ENCODE measurements at regions not wholly inside any gene's neighbourhood (a gene's known extent, or its start where the extent isn't known, plus 50 kb on each side); places are given as distances from the start of the nearest gene placed in this dataset.
A peak's percentile ranks its signal among the peaks of the same experiment; 100 is the strongest.

DNA sequence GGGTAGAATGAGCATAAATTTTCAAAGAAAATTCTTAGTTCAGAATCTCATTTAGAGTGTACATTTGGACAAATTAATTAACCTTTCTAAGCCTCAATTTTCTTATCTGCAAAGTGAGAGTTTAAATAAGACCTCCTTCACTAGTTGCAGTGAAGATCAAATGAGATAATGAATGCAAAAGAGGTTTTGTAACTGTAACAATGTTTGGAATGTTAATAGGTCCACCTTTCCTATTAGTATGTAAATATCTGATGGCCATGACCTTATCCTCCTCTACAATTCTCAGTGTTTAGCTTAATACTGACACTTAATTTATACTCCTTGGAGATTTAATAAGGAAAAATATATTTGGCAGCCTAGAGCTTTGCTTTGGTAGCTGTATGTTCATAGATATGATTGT, 138.8 kb downstream of the GABRG1 start:
- DNase-seq, result no peak
- no peaks in the 10 kb centered on the region for H3K36me3 ChIP-seq (ENCODE audit: control insufficient read depth, insufficient read depth, low read length)

DNA sequence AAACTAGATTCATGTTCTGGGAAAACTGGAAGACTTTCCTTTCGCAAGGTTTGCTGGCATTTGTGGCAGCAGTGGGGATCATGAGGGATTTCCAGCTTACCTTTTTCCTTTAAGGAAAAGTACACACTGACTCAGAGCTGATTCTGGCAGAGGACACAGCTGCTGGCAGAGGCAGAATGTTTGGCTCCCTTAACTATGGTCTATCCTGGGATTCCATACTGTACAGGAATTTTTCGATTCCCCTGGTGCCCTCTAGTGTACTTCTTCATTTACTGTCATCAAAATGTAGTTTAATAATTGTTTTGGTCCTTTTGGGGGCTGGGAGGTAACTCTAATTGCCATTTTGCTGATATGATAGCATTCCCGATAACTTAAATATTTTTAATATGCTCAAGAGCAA, 152.7 kb downstream of the GABRG1 start:
- DNase-seq, result no peak
- no peaks in the 10 kb centered on the region for H3K9me3 ChIP-seq (ENCODE audit: control insufficient read depth, low read depth, low read length)
- no peak overlapping the region for H3K27ac ChIP-seq (ENCODE audit: low read length)
- no peak overlapping the region for H3K4me3 ChIP-seq (ENCODE audit: low read length)
- WGBS (ENCODE audit: insufficient coverage, low lambda C conversion rate), result 50% methylated on average over 1 of the region's 3 CpGs
- H3K4me1 ChIP-seq (ENCODE audit: control insufficient read depth, insufficient read depth, low read length), result no peaks in the 10 kb centered on the region
- H3K36me3 ChIP-seq (ENCODE audit: control insufficient read depth, insufficient read depth, low read length), result no peaks in the 10 kb centered on the region
- H3K27me3 ChIP-seq (ENCODE audit: control insufficient read depth, insufficient read depth, low read length), result no peaks in the 10 kb centered on the region

More for the DNA sequence above, 138.8 kb downstream of the GABRG1 start:
- H3K27me3 ChIP-seq (ENCODE audit: control insufficient read depth, insufficient read depth, low read length), result no peaks in the 10 kb centered on the region
- H3K9me3 ChIP-seq (ENCODE audit: control insufficient read depth, low read depth, low read length), result no peaks in the 10 kb centered on the region
- no peaks in the 10 kb centered on the region for H3K4me1 ChIP-seq (ENCODE audit: control insufficient read depth, insufficient read depth, low read length)
- H3K27ac ChIP-seq (ENCODE audit: low read length), result no peak overlapping the region
- no peak overlapping the region for H3K4me3 ChIP-seq (ENCODE audit: low read length)

DNA sequence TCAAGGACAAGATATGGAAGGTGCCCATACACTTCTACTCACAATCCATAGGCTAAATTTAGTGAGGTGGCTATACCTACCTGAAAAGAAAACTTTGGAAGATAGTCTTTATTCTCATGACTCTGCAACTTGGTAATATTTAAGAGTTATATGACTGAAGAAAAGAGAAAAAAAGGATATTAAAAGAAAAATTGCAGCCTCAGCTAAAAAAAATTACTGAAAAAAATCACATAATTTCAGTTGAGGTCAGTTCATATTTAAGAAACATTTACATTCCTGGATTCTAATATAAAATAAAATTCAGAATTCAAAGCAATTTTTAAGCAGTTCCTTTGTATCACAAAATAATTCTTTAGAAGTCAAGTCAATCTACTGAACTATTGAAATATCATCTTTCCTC, 166.5 kb downstream of the GABRG1 start:
- H3K9me3 ChIP-seq (ENCODE audit: control insufficient read depth, low read depth, low read length), result no peaks in the 10 kb centered on the region
- no peaks in the 10 kb centered on the region for H3K27me3 ChIP-seq (ENCODE audit: control insufficient read depth, insufficient read depth, low read length)
- H3K36me3 ChIP-seq (ENCODE audit: control insufficient read depth, insufficient read depth, low read length), result no peaks in the 10 kb centered on the region
- no peak overlapping the region for H3K4me3 ChIP-seq (ENCODE audit: low read length)
- no peaks in the 10 kb centered on the region for H3K4me1 ChIP-seq (ENCODE audit: control insufficient read depth, insufficient read depth, low read length)
- H3K27ac ChIP-seq (ENCODE audit: low read length), result no peak overlapping the region
- DNase-seq, result no peak

DNA sequence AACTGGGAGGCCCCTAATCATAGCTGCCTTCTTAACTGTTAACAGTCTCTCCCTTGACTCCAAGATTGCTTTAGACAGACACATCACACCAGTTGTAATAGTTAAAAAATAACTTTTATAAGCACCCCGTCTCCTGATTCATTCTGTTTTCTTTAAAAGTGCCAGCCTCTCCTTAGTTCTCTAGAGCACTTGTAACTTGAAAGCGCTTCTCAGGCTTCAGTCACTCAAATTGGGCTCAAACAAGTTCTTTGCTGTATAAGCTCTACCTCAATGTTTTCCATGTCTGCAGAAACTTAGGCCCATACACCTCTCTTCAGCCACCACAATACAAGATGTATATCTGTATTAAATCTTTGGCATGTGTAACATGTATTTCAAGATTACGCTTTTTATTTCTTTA, 169.6 kb downstream of the GABRG1 start:
- H3K27me3 ChIP-seq (ENCODE audit: control insufficient read depth, insufficient read depth, low read length), result no peaks in the 10 kb centered on the region
- H3K4me3 ChIP-seq (ENCODE audit: low read length), result no peak overlapping the region
- 0% methylated on average over 1 of the region's 3 CpGs for WGBS (ENCODE audit: insufficient coverage, low lambda C conversion rate)
- H3K9me3 ChIP-seq (ENCODE audit: control insufficient read depth, low read depth, low read length), result no peaks in the 10 kb centered on the region
- DNase-seq, result peak in 1 of 2 donors; percentile 39
- H3K27ac ChIP-seq (ENCODE audit: low read length), result no peak overlapping the region
- no peaks in the 10 kb centered on the region for H3K36me3 ChIP-seq (ENCODE audit: control insufficient read depth, insufficient read depth, low read length)
- no peaks in the 10 kb centered on the region for H3K4me1 ChIP-seq (ENCODE audit: control insufficient read depth, insufficient read depth, low read length)

DNA sequence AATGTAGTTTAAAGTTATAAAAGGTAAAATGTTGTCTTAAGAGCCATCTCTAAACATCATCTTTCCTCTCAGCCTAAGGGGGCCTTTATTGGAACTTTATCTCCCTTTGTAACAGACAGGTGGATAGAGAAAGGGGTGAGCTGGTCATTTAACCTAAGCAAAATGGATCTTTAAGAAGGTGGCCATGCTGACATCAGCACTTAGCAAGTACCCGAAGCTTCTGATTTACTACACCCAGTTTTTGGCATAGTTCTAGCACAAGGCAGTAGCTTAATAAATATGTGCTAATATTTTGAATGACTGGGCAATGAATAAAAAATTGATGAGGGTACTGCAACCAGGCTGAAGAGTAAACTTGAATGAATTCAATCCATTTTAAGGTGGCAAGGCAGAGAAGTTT, 172.7 kb downstream of the GABRG1 start:
- Histone ChIP-seq H3K36me3 (ENCODE audit: control insufficient read depth, insufficient read depth, low read length) (no peaks in the 10 kb centered on the region), H3K27ac (ENCODE audit: low read length) (no peak overlapping the region), H3K27me3 (ENCODE audit: control insufficient read depth, insufficient read depth, low read length) (no peaks in the 10 kb centered on the region), H3K4me1 (ENCODE audit: control insufficient read depth, insufficient read depth, low read length) (peaks cover 3% of the 10 kb centered on the region), H3K4me3 (ENCODE audit: low read length) (no peak overlapping the region), H3K9me3 (ENCODE audit: control insufficient read depth, low read depth, low read length) (no peaks in the 10 kb centered on the region)
- no peak for DNase-seq
- no CpG with 5 or more reads among the region's 1 CpG for WGBS (ENCODE audit: insufficient coverage, low lambda C conversion rate)

DNA sequence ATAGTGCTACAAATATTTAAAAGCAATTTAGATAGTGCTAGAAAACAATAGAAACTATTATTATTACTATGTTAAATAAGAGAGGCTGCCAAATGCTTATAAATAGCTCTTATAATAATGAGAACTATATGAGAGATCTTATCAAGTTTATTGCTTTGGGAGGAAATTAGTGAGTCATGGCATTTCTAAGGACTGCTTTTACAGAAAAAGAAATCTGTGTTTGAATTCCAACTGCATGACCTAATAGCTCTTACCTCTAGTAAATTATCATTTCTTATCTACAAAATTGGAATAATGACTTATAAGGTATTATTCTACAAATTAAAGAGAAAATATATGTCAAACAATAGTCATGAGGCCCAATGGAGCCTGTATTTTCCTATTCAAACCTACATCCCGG, 177.2 kb downstream of the GABRG1 start:
- Histone ChIP-seq H3K9me3 (ENCODE audit: control insufficient read depth, low read depth, low read length) (no peaks in the 10 kb centered on the region), H3K27me3 (ENCODE audit: control insufficient read depth, insufficient read depth, low read length) (no peaks in the 10 kb centered on the region)
- WGBS (ENCODE audit: insufficient coverage, low lambda C conversion rate), result no CpG with 5 or more reads among the region's 1 CpG

DNA sequence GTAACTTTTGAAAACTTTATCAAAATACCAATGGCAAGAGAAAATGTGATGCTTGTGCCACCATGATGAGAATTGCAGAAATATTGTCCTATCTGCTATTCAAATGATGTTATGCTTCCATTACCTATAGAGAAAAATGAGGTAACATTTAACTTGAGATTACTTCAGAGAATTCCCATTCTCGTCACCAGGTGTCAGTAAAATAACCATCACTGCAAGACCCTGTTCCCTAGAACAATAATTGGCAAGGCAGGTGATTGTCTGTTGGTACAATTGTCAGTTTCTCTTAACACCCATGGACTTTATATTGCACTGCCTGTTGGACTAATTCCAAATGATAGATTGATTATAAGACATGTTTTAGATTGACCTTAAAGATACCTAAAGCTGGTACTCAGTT, 179.9 kb downstream of the GABRG1 start:
- 60% methylated on average over 1 of the region's 1 CpG for WGBS (ENCODE audit: insufficient coverage, low lambda C conversion rate)
- peak; percentile 5 to 6 for DNase-seq
- Histone ChIP-seq H3K4me3 (ENCODE audit: low read length) (no peak overlapping the region), H3K9me3 (ENCODE audit: control insufficient read depth, low read depth, low read length) (no peaks in the 10 kb centered on the region), H3K4me1 (ENCODE audit: control insufficient read depth, insufficient read depth, low read length) (peaks cover 3% of the 10 kb centered on the region), H3K36me3 (ENCODE audit: control insufficient read depth, insufficient read depth, low read length) (no peaks in the 10 kb centered on the region), H3K27me3 (ENCODE audit: control insufficient read depth, insufficient read depth, low read length) (no peaks in the 10 kb centered on the region), H3K27ac (ENCODE audit: low read length) (no peak overlapping the region)

More for the DNA sequence above, 177.2 kb downstream of the GABRG1 start:
- peak in 1 of 2 donors; percentile 20 for DNase-seq
- H3K36me3 ChIP-seq (ENCODE audit: control insufficient read depth, insufficient read depth, low read length), result no peaks in the 10 kb centered on the region
- no peak overlapping the region for H3K27ac ChIP-seq (ENCODE audit: low read length)
- no peak overlapping the region for H3K4me3 ChIP-seq (ENCODE audit: low read length)
- peaks cover 3% of the 10 kb centered on the region for H3K4me1 ChIP-seq (ENCODE audit: control insufficient read depth, insufficient read depth, low read length)

DNA sequence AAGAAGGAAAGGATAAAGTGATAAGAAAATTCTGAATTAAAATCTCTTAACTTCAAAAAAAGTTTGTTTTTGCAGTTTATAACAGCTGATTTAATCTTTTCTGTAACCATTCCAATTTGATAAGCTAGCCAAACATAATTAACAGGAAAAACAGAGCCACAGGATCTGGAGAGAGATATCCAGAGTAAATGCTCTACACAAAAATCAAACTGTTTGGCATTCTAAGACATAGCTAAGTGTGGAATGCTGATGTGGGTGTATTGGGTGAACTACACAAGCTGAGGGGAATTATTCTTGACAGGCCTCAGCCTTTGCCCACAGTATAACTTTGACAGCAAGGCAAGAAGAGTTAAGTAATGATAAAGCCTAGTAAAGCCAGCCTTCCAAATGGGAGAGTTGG, 184.8 kb downstream of the GABRG1 start:
- no peaks in the 10 kb centered on the region for H3K4me1 ChIP-seq (ENCODE audit: control insufficient read depth, insufficient read depth, low read length)
- no peak overlapping the region for H3K27ac ChIP-seq (ENCODE audit: low read length)
- no peak overlapping the region for H3K4me3 ChIP-seq (ENCODE audit: low read length)
- no peaks in the 10 kb centered on the region for H3K9me3 ChIP-seq (ENCODE audit: control insufficient read depth, low read depth, low read length)
- no peaks in the 10 kb centered on the region for H3K36me3 ChIP-seq (ENCODE audit: control insufficient read depth, insufficient read depth, low read length)
- DNase-seq, result no peak
- H3K27me3 ChIP-seq (ENCODE audit: control insufficient read depth, insufficient read depth, low read length), result no peaks in the 10 kb centered on the region

DNA sequence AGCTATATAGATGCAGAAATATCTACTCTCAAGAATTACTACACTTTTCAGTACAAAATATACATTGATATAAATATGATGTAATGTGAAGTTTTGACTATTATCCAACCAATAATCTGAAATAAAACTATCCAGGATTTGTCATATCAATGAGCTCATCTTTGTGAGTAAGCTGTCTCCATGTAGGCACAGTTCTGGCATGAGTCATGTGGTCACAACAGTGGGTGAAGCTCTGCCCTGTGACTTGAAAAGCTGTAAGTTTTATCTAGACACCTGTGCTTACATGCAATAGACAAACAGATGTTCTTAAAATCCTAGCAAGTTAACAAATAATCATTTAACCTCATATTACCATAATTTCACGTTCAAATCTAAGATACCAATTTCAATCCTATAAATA, 192.7 kb downstream of the GABRG1 start:
- no CpG with 5 or more reads among the region's 1 CpG for WGBS (ENCODE audit: insufficient coverage, low lambda C conversion rate)

DNA sequence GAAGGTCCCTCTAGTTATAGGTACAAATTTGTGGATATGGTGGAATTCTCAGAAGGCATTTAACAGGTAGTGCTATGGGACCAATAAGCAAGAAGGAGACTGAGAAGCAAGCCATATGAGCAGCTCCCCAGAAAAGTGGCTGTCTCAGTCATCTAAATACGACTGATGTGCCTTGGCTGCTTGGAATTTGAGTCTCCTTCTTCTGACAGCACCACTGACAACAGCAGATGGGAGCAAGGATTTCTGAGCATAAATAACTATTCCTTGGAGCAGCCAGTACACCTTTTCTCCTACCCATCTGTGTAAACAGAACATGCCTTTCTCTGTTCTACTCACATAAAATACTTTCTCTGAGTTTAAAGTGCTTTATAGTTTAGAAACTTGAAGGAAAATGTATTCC, 196.2 kb downstream of the GABRG1 start:
- Histone ChIP-seq H3K27me3 (ENCODE audit: control insufficient read depth, insufficient read depth, low read length) (no peaks in the 10 kb centered on the region), H3K4me3 (ENCODE audit: low read length) (no peak overlapping the region), H3K36me3 (ENCODE audit: control insufficient read depth, insufficient read depth, low read length) (no peaks in the 10 kb centered on the region), H3K9me3 (ENCODE audit: control insufficient read depth, low read depth, low read length) (no peaks in the 10 kb centered on the region), H3K27ac (ENCODE audit: low read length) (no peak overlapping the region), H3K4me1 (ENCODE audit: control insufficient read depth, insufficient read depth, low read length) (no peaks in the 10 kb centered on the region)
- DNase-seq, result no peak
- no CpG with 5 or more reads among the region's 1 CpG for WGBS (ENCODE audit: insufficient coverage, low lambda C conversion rate)

More for the DNA sequence above, 192.7 kb downstream of the GABRG1 start:
- Histone ChIP-seq H3K27me3 (ENCODE audit: control insufficient read depth, insufficient read depth, low read length) (no peaks in the 10 kb centered on the region), H3K4me3 (ENCODE audit: low read length) (no peak overlapping the region), H3K36me3 (ENCODE audit: control insufficient read depth, insufficient read depth, low read length) (no peaks in the 10 kb centered on the region), H3K9me3 (ENCODE audit: control insufficient read depth, low read depth, low read length) (no peaks in the 10 kb centered on the region), H3K4me1 (ENCODE audit: control insufficient read depth, insufficient read depth, low read length) (no peaks in the 10 kb centered on the region), H3K27ac (ENCODE audit: low read length) (no peak overlapping the region)
- DNase-seq, result no peak

DNA sequence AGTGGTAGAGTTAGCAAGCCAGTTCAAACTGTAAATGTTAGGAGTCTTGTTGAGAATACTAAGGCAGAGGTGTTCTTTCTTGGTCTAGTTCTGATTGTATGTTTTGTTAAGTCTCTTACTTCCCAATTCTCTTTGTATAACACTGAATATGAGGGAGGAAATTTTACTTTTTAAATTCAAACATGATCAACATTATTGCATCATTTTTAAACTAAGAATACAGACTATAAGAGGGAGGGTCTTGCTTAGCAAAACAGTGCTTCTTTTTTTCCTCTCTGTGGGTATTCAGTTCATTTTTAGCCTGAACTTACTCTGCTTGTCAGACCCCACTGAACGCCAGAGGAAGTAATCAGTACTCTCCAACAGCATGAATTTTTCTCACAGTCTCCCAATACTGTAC, 198.0 kb downstream of the GABRG1 start:
- Histone ChIP-seq H3K36me3 (ENCODE audit: control insufficient read depth, insufficient read depth, low read length) (no peaks in the 10 kb centered on the region), H3K9me3 (ENCODE audit: control insufficient read depth, low read depth, low read length) (no peaks in the 10 kb centered on the region), H3K27me3 (ENCODE audit: control insufficient read depth, insufficient read depth, low read length) (no peaks in the 10 kb centered on the region), H3K4me3 (ENCODE audit: low read length) (no peak overlapping the region), H3K4me1 (ENCODE audit: control insufficient read depth, insufficient read depth, low read length) (no peaks in the 10 kb centered on the region), H3K27ac (ENCODE audit: low read length) (no peak overlapping the region)
- no peak for DNase-seq
- WGBS (ENCODE audit: insufficient coverage, low lambda C conversion rate), result 89% methylated on average over 1 of the region's 1 CpG

Data from large intestine (tissue), 3 donors.